Osteoblast (primary cell): ENCODE measurements at regions not wholly inside any gene's neighbourhood (a gene's known extent, or its start where the extent isn't known, plus 50 kb on each side); places are given as distances from the start of the nearest gene placed in this dataset.

Source experiments
- DNase-seq: peaks from one replicate; pipeline ENCODE4 v3.0.0; 2011; ENCODE audit warnings: low spot score, mixed read lengths; ENCODE audit not compliant: insufficient read length; ENCODE audit errors: missing footprints
- H2AFZ ChIP-seq: 2 replicates; pipeline ENCODE4 v1.6.0; 2011; ENCODE audit warnings: mild to moderate bottlenecking, low read length
- H3K27ac ChIP-seq: 2 replicates; pipeline ENCODE4 v1.5.1; 2011; ENCODE audit warnings: mild to moderate bottlenecking, low read depth, low read length, moderate library complexity
- H3K27me3 ChIP-seq: 2 replicates; pipeline ENCODE4 v1.6.0; 2012; ENCODE audit warnings: mild to moderate bottlenecking, control low read depth, inconsistent platforms, low read length, moderate library complexity; ENCODE audit not compliant: insufficient read depth
- H3K36me3 ChIP-seq: 2 replicates; pipeline ENCODE4 v1.5.1; 2011; ENCODE audit warnings: mild to moderate bottlenecking, low read length, control low read depth, moderate library complexity; ENCODE audit not compliant: insufficient read depth
- H3K4me1 ChIP-seq: 2 replicates; pipeline ENCODE4 v1.5.1; 2011; ENCODE audit warnings: mild to moderate bottlenecking, low read length, control low read depth, moderate library complexity; ENCODE audit not compliant: insufficient read depth
- H3K4me2 ChIP-seq: 2 replicates; pipeline ENCODE4 v1.6.0; 2011; ENCODE audit warnings: mild to moderate bottlenecking, low read length; ENCODE audit not compliant: insufficient read depth
- H3K4me3 ChIP-seq: fragments of 200-600 bp; sonication (generic); 3 replicates; pipeline ENCODE4 v1.5.1; 2012; ENCODE audit warnings: mild to moderate bottlenecking, low read length, inconsistent platforms; ENCODE audit not compliant: insufficient read depth
- H3K79me2 ChIP-seq: 2 replicates; pipeline ENCODE4 v1.6.0; 2012; ENCODE audit warnings: mild to moderate bottlenecking, low read length, control low read depth, inconsistent platforms; ENCODE audit not compliant: insufficient read depth
- H3K9me3 ChIP-seq: 2 replicates; pipeline ENCODE4 v1.5.1; 2011; ENCODE audit warnings: low read depth, low read length, control low read depth
- H4K20me1 ChIP-seq: 2 replicates; pipeline ENCODE4 v1.6.0; 2012; ENCODE audit warnings: mild to moderate bottlenecking, low read length, control low read depth; ENCODE audit not compliant: insufficient read depth
- CTCF ChIP-seq: IDR thresholded peaks from 2 replicates; pipeline ENCODE4 v1.5.1; 2011; ENCODE audit warnings: mild to moderate bottlenecking, low read depth, low read length, moderate library complexity; ENCODE audit errors: extremely low read depth

GRCh38 chr20:58008413-58008812 lies 220.0 kb downstream of the ANKRD60 start:
- H3K4me3 ChIP-seq, result no peak overlapping the region
- no peak for TF ChIP-seq CTCF
- H3K79me2 ChIP-seq, result no peaks in the 10 kb centered on the region
- no peaks in the 10 kb centered on the region for H3K36me3 ChIP-seq
- H2AFZ ChIP-seq, result peak overlapping the region; percentile 41
- H3K9me3 ChIP-seq, result no peaks in the 10 kb centered on the region
- H4K20me1 ChIP-seq, result no peaks in the 10 kb centered on the region
- DNase-seq, result no peak
- H3K4me1 ChIP-seq, result peaks cover 4% of the 10 kb centered on the region
- H3K27ac ChIP-seq, result no peak overlapping the region
- H3K27me3 ChIP-seq, result no peaks in the 10 kb centered on the region
- H3K4me2 ChIP-seq, result peak overlapping the region; percentile 4

GRCh38 chr20:58007947-58008346 lies 220.5 kb downstream of the ANKRD60 start:
- H2AFZ ChIP-seq, result peak overlapping the region; percentile 41
- H3K27ac ChIP-seq, result no peak overlapping the region
- no peaks in the 10 kb centered on the region for H3K9me3 ChIP-seq
- no peaks in the 10 kb centered on the region for H3K27me3 ChIP-seq
- no peaks in the 10 kb centered on the region for H3K4me1 ChIP-seq
- no peaks in the 10 kb centered on the region for H3K79me2 ChIP-seq
- no peaks in the 10 kb centered on the region for H4K20me1 ChIP-seq
- TF ChIP-seq CTCF, result no peak
- no peak for DNase-seq
- H3K4me3 ChIP-seq, result no peak overlapping the region
- no peak overlapping the region for H3K4me2 ChIP-seq
- H3K36me3 ChIP-seq, result no peaks in the 10 kb centered on the region

- H3K4me1 ChIP-seq, result no peaks in the 10 kb centered on the region
- H3K36me3 ChIP-seq, result no peaks in the 10 kb centered on the region
- H3K4me2 ChIP-seq, result no peak overlapping the region
- no peak for DNase-seq
- no peak overlapping the region for H2AFZ ChIP-seq
- TF ChIP-seq CTCF, result no peak
- no peaks in the 10 kb centered on the region for H3K79me2 ChIP-seq
- H4K20me1 ChIP-seq, result no peaks in the 10 kb centered on the region
- H3K4me3 ChIP-seq, result no peak overlapping the region
- no peaks in the 10 kb centered on the region for H3K27me3 ChIP-seq
- H3K27ac ChIP-seq, result no peak overlapping the region
- H3K9me3 ChIP-seq, result no peaks in the 10 kb centered on the region
These were observed 221.8 kb downstream of the ANKRD60 start for GRCh38 chr20:58006346-58007316.

- Histone ChIP-seq H3K4me3 (no peak overlapping the region), H3K36me3 (no peaks in the 10 kb centered on the region), H4K20me1 (no peaks in the 10 kb centered on the region), H3K9me3 (no peaks in the 10 kb centered on the region), H2AFZ (no peak overlapping the region), H3K27me3 (no peaks in the 10 kb centered on the region), H3K79me2 (no peaks in the 10 kb centered on the region), H3K4me1 (no peaks in the 10 kb centered on the region), H3K4me2 (no peak overlapping the region), H3K27ac (no peak overlapping the region)
- no peak for TF ChIP-seq CTCF
- DNase-seq, result no peak
These were observed 222.7 kb downstream of the ANKRD60 start for GRCh38 chr20:58005581-58006345.
